CD1c-positive myeloid dendritic cell (primary cell): ENCODE measurements at regions not wholly inside any gene's neighbourhood (a gene's known extent, or its start where the extent isn't known, plus 50 kb on each side); places are given as distances from the start of the nearest gene placed in this dataset.

ENCODE experiments used
- DNase-seq: peaks from one replicate; pipeline ENCODE4 v3.0.0-alpha.2; 2016; ENCODE audit errors: extremely low spot score

DNA sequence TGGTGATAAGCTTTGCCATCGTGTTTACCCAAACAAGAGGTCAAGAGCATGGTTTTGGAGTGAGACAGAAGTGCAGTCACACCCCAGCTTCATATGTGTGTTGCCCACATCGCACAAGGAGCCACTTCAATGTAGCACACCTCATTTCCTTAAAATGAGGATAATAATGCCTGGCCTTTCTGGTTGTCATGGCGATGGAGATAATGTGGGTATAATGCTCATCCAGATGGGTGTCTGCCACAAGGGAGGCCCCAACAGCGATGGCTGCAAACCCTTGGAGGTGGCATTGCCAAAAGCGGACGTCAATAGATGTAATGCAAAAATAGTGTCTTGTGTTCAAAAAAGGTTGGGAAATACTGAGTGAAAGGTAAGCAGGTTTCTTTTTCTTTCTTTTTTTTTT is 83.1 kb upstream of the AJAP1 start:
- DNase-seq = no peak

DNA sequence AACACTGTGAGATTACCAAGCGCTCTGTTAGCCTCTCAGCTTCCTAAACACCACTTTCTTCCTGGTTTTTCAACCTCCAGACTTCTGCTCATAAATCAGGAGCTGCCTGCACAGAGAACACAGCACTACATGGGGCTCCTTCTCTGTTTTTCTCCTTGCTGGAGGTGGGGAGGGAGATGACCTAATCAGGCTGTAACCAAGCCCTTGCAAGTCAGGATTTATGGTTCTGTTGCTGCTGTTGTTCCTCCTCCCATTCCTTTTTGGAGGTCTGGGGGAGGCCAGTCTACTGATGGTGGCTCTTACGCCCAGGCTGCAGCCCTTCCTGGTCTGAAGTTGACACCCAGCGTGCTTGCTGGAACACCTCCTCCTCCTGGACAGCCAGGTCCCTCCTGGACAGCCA is 80.9 kb upstream of the AJAP1 start:
- DNase-seq = no peak

DNA sequence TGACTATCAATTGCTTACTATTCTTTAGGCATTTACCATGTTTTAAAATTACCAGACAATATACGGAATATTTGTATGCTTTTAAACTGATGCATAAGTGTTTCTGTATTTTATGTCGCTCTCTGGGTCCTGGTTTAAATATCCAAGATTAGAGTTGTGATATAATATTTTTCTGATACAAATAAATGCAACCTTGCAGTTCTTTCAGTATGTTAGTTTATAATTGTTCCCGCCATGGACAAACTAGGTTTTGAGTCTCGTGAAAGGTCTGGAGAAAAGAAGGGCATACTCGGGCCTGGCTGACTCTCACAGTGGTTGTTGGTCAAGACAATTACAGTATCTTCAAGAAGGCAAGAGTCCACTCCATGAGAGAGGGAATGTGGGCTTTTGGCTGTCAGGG is 72.6 kb upstream of the AJAP1 start:
- no peak for DNase-seq

DNA sequence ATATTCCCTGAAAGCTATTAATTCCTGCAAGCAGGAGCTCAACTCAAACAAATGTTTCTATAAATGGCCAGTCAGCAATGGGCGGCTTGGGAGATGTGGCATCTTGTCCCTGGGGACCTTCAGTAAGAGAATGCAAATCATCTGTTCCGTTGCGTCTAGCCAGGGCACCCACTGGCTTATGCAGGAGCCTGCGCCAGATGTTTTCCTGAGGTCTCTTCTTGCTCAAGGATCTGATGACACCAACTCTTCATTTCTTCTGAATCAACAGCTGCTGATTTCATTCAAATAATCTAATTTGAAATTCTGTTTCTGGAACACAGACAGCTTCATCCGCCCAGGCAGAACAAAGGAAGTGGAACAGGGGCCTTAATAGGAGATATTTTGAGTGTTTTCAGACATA is 70.0 kb upstream of the AJAP1 start:
- no peak for DNase-seq

DNA sequence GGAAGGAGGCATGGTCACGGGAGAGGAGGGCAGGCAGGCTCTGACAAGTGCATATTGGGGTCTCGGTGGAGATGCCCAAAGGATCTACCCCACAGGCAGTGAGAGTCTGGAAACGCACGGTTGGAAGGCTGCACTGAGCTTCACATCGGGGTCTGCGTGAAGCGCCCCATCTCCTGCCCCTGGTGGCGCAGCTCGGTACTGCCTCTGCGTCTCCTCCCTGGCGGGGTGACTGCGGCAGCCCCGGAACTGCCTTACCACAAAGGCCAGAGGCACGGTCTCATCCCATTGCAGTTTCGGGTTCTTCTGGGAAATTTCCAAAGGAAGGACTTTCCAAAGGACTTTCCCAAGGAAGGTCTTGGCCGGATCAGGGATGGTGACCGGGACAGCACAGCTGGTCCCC is 69.2 kb upstream of the AJAP1 start:
- DNase-seq = no peak

DNA sequence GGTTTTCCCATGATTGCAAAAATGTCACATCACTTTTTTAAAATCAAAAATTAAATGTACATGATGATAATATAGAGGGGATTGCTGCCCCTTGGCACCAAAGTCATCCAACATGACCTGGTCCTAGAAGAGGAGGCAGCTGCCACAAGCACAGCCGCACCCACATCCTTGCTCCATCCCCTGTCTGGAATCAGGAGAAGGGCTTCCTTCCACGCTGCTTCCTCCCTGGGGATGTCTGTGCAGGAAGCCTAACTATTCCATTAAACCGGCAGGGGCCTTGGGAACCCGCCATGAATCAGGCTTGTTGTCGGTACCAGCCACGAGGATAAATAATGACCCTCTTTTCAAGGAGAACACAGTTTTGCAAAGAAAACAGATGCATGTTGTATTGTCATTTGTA is 68.7 kb upstream of the AJAP1 start:
- DNase-seq = no peak

DNA sequence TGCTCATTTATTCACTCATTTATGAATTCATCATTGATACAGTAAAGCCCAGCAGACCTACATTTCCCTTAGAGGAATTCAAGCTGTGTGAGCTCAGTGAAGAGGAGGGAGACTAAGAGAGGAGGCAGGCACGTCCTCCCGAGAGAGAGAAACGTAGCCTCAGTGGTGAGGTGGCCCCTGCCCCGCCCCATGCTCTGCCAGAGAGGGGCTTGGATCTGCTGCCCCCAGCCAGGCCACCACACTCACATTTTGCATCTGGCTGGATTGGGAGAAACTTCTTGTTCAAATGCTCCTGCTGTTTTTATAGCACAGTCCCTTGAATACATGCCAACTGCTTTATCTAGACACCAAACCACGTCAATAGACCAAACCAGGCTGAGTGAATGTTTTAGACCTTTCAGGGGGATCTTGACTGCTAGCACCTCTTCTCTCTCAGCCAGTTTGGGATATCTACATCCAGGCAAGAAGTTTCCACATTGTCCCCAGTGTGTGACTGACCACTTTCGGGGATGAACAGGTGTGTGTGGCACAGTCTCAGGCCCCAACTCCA is 67.7 kb upstream of the AJAP1 start:
- no peak for DNase-seq

DNA sequence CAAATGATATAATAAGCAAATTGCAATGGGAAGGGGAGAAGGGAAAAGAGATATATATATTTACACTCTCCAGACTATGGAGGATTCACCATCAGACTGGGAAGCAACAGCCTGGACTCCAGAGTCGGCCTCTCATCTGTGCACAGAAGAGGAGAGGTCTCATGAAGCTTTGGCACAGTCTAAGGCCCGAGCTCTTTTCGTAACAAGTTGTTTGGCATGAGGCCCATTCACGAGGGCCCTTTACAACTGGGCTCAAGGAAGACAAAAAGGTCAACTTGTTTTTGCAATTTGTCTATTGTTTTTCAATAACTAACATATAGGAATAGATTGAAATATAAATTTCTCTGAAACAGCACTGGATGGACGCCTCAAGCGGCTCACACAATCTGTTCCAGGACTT is 66.7 kb upstream of the AJAP1 start:
- DNase-seq = no peak

DNA sequence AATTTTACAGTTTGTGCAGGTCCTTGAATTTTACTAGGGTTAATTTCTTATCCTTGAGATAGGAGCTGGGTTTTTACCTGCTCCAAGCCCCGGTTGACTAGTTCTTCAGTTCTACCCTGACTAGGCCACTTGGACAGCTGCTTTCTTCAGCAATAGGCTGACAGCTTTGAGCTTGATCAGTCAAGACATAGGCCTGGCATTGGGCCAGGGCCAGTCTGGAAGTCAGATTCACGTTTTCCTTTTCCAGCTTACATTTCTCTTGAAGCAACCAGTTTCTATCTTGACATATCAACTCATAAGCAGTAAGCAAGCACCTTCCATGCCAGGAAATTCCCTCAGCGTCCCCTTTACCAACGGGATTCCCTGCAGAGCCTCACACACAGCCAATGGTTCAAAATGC is 63.7 kb upstream of the AJAP1 start:
- no peak for DNase-seq

DNA sequence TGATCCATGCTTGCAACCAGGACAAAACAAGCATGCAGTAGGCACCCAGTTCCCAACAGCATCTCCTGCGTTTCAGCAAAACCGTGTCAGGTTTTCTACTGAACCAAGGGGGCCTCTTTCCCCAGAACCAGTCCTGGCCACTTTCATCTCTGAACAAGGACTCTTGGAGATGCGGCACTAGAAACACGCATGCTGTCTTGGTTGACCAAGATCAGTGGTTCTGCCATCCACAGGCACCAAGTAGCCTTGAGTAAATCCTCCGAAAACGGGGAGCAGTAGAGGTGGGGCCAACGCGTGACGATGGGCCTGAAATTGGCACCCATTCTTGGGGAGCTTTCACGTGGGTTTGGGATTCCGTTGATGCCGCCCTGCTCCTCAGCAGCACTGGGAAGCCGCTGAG is 62.5 kb upstream of the AJAP1 start:
- DNase-seq = no peak

DNA sequence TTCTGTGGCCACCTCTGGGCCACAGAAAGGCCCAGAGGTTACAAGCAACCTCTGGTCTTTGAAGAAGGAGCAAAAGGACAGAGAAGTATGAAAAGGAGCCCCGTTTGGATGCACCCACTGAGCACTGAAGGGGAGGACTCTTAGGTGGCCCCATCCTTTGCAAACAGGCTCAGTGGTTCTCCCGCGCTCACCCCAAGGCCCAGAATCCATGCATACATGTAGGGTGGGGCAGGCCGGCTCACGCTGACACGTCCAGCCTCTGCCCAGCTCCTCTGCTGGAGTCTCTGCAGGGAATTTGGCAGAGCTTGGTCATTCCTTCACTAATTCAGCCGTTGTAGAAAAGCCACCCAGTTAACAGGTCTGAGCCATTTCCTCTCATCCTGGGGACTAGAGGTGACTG is 61.3 kb upstream of the AJAP1 start:
- DNase-seq = no peak

DNA sequence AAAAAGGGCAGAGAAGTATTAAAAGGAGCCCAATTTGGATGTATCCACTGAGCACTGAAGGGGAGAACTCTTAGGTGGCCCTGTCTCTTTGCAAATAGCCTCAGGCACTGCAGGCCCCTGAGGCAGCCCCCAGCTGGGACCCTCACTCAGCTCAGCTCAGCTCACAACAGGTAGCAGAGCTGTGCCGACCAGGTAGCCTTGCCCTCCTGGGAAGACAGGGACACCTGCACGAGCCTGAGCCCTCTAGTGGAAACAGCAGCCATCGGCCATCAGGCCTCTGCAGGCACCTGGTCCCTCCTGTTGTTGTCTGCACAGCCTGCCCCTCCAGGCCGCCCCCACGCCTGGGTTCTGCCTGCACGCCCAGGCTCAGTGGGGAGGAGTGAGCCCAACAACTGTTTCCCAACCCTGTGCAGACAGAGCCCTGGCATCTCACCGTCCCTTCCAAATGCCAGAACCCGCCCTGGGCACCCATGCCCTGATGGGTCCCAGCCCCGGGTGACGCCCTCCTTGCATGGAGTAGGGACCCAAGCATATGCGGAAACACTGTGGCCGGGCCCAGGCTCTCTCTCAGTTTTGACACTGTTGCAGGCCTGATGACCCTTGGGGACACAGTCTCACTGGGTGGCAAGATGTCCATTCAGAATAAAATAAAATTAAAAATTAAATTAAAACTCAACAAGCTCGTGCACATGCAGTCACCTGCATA is 60.0 kb upstream of the AJAP1 start:
- DNase-seq = no peak

DNA sequence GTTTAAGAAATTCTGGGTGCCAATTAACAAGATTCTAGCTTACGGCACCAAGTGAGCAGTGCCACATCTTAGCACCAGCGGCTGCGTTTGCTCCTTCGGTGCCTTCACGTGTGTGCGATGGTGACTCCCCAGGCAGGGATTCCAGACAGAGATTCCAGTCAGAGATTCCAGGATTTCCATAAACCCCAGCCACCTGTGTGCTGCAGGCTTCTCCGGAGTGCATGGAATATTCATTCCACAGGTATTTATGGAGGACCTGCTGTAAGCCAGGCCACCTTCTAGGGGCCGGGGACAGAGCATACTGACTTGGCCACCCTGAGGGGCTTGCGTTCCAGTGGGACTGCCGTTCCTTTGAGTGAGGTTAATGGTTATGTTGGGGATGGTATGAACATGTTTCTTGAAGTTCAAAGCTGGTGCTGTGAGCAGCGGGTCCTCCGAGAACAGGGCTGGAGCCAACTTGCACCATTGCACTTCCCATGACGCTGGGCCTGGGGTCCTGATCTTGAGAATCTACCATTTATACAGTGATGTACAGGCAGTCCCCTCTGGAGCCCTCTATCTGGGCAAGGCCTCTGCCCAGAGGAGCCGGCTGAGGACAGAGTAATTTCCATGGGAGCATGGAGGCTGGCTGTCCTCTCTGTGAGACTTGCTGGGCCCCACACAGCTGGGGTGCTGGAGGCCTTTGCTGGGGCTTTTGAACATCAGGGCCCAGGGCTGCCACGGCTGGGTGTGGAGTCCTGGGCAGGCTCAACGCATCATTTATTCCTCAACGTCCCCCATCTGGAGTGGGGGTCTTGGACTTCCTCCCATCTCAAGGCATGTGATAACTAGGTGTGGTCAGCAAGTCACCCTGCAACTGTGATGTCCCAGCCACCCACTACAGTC is 58.8 kb upstream of the AJAP1 start:
- no peak for DNase-seq

DNA sequence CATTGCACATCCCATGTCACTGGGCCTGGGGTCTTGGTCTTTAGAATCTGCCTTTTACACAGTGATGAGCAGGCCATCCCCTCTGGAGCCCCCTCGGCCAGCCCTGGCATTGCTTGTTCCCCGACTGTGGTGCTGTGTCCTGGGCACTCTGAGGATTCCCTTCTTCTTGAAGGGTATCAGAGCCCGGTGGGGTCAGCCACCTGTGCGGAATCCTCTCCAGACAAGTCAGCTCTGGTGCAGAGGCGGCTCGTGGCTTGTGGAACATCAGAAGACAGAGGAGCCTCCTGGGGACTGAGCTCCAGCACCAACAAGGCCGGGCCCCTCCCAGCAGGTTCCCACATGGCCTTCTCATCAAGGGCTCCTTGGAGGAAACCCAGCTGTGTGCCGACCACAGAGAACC is 57.9 kb upstream of the AJAP1 start:
- no peak for DNase-seq

DNA sequence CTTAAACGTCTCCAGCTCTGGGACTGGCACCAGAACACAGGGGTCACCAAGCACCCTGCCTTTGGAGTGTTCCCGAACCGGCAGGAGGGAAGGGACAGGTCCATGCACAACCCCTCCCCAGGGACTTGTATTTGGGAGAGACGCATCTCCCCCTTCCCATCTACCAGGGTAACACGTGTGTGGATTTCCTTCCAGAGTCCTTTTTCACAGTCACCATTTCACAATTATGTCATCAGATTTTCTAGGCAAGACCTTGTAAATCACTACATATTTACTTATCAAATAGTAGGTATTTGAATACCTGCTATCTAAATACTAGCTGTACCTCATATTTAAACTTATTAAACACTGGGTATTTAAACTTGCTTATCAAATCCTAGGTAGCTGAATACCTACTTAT is 57.4 kb upstream of the AJAP1 start:
- no peak for DNase-seq

DNA sequence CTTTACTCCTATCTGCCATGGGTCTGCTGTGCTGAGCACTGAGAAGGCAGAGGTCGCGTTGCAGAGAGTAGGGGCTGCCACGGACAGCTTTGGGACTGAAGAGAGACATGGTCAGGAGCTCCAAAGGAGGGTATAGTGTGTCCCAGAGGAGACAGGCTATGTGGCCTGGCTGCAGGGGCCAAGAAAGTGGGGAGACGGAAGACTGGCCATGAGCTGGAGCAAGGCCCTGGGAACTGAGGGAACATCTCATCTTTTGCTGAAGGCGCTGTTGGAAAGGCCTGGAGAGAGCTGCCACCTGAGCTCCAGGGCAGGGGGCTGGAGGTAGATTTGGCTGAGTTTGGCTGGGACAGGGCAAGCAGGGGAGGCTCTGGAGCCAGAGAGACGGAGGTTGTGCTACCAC is 55.8 kb upstream of the AJAP1 start:
- no peak for DNase-seq

DNA sequence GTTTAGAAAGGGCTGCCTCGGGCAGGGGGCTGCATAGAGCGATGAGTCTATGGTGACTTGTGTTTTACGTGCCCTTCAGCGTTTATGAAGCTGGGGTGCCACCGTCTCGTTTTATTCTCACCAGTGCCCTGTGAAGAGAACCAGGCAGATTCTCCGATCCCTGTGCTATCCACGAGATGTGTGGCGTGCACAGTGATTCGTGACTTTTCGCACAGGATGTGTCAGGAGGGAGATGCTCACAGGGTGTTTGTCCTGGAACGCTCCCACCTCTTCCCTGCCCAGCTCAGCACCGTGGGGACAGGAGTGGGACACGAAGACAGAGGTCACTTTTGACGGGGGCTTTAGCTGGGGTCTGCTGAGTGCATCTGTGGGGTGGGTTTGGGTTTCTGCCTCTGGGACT is 54.9 kb upstream of the AJAP1 start:
- DNase-seq = no peak

DNA sequence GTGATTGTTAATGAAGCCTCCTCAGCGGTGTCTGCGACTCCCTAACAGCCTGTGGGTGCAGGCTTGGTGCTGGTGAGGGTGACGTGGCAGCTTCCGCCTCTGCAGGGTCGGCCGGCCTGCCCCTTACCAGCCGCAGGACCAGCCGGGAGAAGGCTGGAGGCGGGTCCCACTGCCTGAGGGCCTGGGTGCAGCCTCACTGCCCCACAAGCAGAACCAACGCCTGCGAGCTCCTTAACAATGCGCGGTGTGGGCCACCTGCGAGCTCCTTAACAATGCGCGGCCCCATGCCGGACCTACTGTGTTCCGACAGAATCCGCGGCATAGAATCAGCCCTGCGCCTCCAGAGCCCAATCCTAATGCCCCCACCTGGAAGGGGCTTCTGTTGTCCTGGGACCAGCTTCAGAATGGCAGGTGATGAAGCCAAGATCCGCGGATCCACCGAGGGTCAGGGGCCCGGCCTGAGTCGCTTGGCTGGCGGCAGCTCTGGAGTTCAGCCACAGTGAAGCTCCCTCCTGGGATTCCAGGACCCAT is 54.4 kb upstream of the AJAP1 start:
- no peak for DNase-seq

DNA sequence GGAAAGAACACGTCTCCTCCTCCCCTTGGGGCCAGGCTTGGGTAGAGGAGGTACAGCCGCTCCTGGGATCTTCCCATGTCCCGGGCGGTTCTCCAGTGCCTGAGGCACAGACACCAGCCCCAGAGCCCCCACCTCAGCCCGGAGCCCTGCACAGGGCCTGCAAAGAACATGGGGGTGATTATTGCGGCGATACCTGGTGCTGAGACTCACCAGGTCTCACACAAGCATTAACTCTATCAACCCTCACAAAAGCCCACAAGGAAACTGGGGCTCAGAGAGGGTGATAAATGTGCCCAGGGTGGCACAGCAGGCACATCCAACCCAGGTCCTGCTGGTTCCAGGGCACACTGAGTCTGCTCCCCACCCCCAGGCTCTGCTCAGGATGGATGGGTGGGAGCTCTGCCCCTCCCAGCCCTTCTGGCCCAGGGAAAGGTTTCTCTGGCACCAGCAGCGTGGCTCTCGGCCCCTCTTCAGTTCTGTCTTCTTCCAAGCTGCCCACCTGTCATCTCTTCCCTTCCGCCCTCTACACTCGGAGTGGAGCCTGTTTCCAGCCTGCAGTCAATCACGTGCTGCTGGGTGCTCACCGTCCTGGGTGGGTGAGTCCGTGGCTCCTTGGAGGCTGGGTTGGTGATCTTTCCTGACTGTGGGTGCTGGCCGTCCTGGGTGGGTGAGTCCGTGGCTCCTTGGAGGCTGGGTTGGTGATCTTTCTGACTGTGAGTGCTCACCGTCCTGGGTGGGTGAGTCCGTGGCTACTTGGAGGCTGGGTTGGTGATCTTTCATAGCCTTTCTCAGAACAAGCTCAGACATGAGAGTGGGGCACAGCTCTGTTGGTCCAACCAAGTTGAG is 53.6 kb upstream of the AJAP1 start:
- DNase-seq = no peak

DNA sequence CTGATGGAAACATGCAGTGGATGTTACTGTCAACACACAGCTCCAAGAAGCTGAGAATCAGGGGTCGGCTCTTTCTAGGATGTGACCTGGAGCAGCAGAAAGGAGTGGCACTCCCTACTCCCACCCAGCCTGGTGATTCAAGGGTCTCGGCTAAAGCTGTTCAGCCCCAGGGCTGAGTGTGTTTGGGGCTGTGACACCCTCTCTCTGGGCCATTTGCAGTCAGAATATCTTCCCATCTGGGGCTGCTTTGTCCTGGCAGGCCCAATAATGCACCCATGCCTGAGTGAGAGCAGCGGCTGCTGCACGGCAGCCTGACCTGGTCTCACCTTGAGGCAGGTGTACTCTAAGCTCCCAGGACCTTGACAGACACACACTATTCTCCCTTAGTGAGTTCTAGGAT is 52.5 kb upstream of the AJAP1 start:
- DNase-seq = no peak

DNA sequence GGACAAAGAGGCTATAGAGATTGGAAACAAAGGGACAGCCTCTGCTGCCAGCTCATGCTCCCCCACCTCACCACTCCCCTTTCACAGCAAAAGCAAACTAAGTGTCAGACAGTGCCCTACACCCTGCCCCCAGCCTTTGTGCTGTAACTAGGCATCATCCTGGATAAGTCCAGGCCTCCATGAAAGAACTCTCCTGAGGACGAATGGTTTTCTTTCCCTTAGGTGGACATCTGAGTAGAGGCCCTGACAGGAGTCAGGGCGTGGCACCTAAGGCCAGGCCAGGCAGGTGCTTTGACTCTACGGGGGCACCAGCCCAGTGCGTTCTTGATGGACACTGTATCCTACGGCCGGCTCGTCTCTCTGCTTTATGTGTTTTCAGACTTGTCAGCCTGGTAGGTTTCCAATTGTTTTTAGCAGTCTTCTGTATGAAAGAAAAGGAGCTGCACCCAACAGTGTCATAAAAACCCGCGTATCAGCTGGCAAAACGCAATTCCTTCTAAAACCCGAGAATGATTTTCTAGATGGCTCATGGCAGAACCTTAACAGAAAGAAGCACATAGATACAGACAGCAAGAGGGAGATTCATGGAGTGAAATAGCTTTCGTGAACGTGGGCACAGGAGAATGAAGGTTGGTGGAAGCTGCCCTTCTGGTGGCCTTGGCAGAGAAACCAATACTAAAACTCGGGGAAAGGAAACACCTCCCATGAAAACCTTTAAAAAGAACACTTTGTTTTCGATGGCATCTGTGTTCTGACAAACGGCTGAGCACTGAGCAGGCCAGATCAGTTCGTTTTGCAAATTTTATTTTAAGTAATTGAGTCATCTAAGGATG is 51.7 kb upstream of the AJAP1 start:
- no peak for DNase-seq
